SK-N-SH (cell line): ENCODE measurements at regions not wholly inside any gene's neighbourhood (a gene's known extent, or its start where the extent isn't known, plus 50 kb on each side); places are given as distances from the start of the nearest gene placed in this dataset.

Experiments
- CTCF ChIA-PET: fragments of 300-600, 350-600 bp; formaldehyde crosslinking; extraction: SDS; loops from one replicate; lab custom pipeline; 2021; lab: Yijun Ruan, JAX
- POLR2A ChIA-PET: fragments of 350-600 bp; sonication (Branson Sonifier 250); formaldehyde crosslinking; extraction: SDS; loops from one replicate; lab custom pipeline; 2020; ENCODE audit warnings: antibody characterized with exemption, inconsistent platforms; lab: Yijun Ruan, JAX
- DNase-seq: peaks from one replicate; pipeline ENCODE4 v3.0.0; 2012
- H2AFZ ChIP-seq: fragments of 200-600 bp; sonication (generic); 2 replicates; pipeline ENCODE4 v1.8.1; 2016; ENCODE audit warnings: antibody characterized with exemption, mild to moderate bottlenecking, low read depth
- H3F3A ChIP-seq: fragments of 200-600 bp; sonication (generic); replicated peaks from 2 replicates; pipeline ENCODE3; 2016; ENCODE audit warnings: antibody characterized with exemption, mild to moderate bottlenecking; ENCODE audit not compliant: insufficient read depth
- H3K27ac ChIP-seq, 2 experiments: fragments of 200-500 bp in 1 of 2; fragments of 200-600 bp in 1 of 2; sonication (Bioruptor generic) in 1 of 2; sonication (generic), shearing (Covaris generic) in 1 of 2; 2 replicates each; pipeline versions ENCODE4 v1.5.1 to v1.6.1; 2014 to 2016; ENCODE audit warnings: low read depth in 2 of 2, inconsistent platforms in 1 of 2, low read length in 1 of 2, mild to moderate bottlenecking in 1 of 2, mixed read lengths in 1 of 2
- H3K27me3 ChIP-seq: fragments of 200-600 bp; sonication (generic), shearing (Covaris generic); 2 replicates; pipeline ENCODE4 v1.6.1; 2016; ENCODE audit warnings: mixed run types; ENCODE audit not compliant: insufficient read depth
- H3K36me3 ChIP-seq, 2 experiments: fragments of 200-500 bp in 1 of 2; fragments of 200-600 bp in 1 of 2; sonication (Bioruptor generic) in 1 of 2; sonication (generic) in 1 of 2; replicated peaks in 1 of 2; 2 replicates each; pipeline versions ENCODE3 to v1.5.1; 2014 to 2016; ENCODE audit warnings: low read length in 1 of 2, mild to moderate bottlenecking in 1 of 2; ENCODE audit not compliant: insufficient read depth in 2 of 2, control insufficient read depth in 1 of 2
- H3K4me1 ChIP-seq, 2 experiments: fragments of 200-500 bp in 1 of 2; fragments of 200-600 bp in 1 of 2; sonication (Bioruptor generic) in 1 of 2; sonication (generic), shearing (Covaris generic) in 1 of 2; 2 replicates each; pipeline versions ENCODE4 v1.5.1 to v1.6.1; 2014 to 2016; ENCODE audit warnings: low read depth in 1 of 2, low read length in 1 of 2, mixed run types in 1 of 2; ENCODE audit not compliant: insufficient read depth in 2 of 2, control insufficient read depth in 1 of 2
- H3K4me2 ChIP-seq: fragments of 200-600 bp; sonication (generic), shearing (Covaris generic); 2 replicates; pipeline ENCODE4 v1.6.1; 2017; ENCODE audit warnings: mixed run types
- H3K4me3 ChIP-seq, 2 experiments: fragments of 200-500 bp in 1 of 2; fragments of 200-600 bp in 1 of 2; sonication (Bioruptor generic) in 1 of 2; sonication (generic), shearing (Covaris generic) in 1 of 2; 2 replicates each; pipeline versions ENCODE4 v1.5.1 to v1.8.1; 2014 to 2016; ENCODE audit warnings: low read depth in 2 of 2, inconsistent platforms in 1 of 2, low read length in 1 of 2, mild to moderate bottlenecking in 1 of 2, mixed read lengths in 1 of 2, moderate library complexity in 1 of 2
- H3K79me2 ChIP-seq: fragments of 200-600 bp; sonication (generic); 2 replicates; pipeline ENCODE4 v1.8.1; 2017; ENCODE audit warnings: mild to moderate bottlenecking; ENCODE audit not compliant: insufficient read depth
- H3K9ac ChIP-seq: fragments of 200-600 bp; sonication (generic); 2 replicates; pipeline ENCODE4 v1.6.1; 2017; ENCODE audit warnings: mixed run types
- H3K9me2 ChIP-seq: fragments of 200-600 bp; sonication (generic); 2 replicates; pipeline ENCODE4 v1.6.1; 2017; ENCODE audit warnings: mixed run types
- H3K9me3 ChIP-seq: fragments of 200-600 bp; sonication (generic); 2 replicates; pipeline ENCODE4 v1.6.1; 2017; ENCODE audit warnings: mixed run types, mild to moderate bottlenecking, moderate library complexity
- H4K20me1 ChIP-seq: fragments of 200-600 bp; sonication (generic); 2 replicates; pipeline ENCODE4 v1.6.1; 2017; ENCODE audit warnings: mild to moderate bottlenecking, mixed run types; ENCODE audit not compliant: insufficient read depth
- CHD2 ChIP-seq: fragments of 150-350 bp; IDR thresholded peaks from 2 replicates; pipeline ENCODE4 v1.6.1; 2018; ENCODE audit warnings: low read length; ENCODE audit not compliant: partially characterized antibody
- EP300 ChIP-seq, 2 experiments: IDR thresholded peaks; 2 replicates each; pipeline versions ENCODE4 v1.4.0 to v1.6.1; 2012; ENCODE audit warnings: borderline replicate concordance in 1 of 2, low read depth in 1 of 2, low read length in 1 of 2
- EZH2phosphoT487 ChIP-seq: fragments of 200-600 bp; sonication (generic); IDR thresholded peaks from 2 replicates; pipeline ENCODE4 v1.6.1; 2017; ENCODE audit warnings: low read depth, mixed run types, mild to moderate bottlenecking, antibody characterized with exemption, moderate library complexity, borderline replicate concordance
- GABPA ChIP-seq: IDR thresholded peaks from 2 replicates; pipeline ENCODE4 v1.4.0; 2012; ENCODE audit warnings: low read depth, mild to moderate bottlenecking
- MXI1 ChIP-seq: IDR thresholded peaks from 2 replicates; pipeline ENCODE4 v1.6.1; 2012; ENCODE audit warnings: mild to moderate bottlenecking, low read depth, low read length, improper control_type of control experiment
- NFIC ChIP-seq: IDR thresholded peaks from 2 replicates; pipeline ENCODE4 v1.4.0; 2012; ENCODE audit warnings: borderline replicate concordance
- NRF1 ChIP-seq: IDR thresholded peaks from 2 replicates; pipeline ENCODE4 v1.6.1; 2012; ENCODE audit warnings: low read depth, mild to moderate bottlenecking, low read length
- PBX3 ChIP-seq: IDR thresholded peaks from 2 replicates; pipeline ENCODE4; 2012
- RAD21 ChIP-seq: IDR thresholded peaks from 2 replicates; pipeline ENCODE4 v1.6.1; 2012; ENCODE audit warnings: mild to moderate bottlenecking, low read length
- RCOR1 ChIP-seq: fragments of 150-350 bp; IDR thresholded peaks from 2 replicates; pipeline ENCODE4 v1.6.1; 2017; ENCODE audit warnings: antibody characterized with exemption, low read length
- SMC3 ChIP-seq: IDR thresholded peaks from 2 replicates; pipeline ENCODE4 v1.6.1; 2012; ENCODE audit warnings: low read depth, low read length, improper control_type of control experiment
- TAF1 ChIP-seq: IDR thresholded peaks from 2 replicates; pipeline ENCODE4 v1.6.1; 2012; ENCODE audit warnings: low read depth, mild to moderate bottlenecking, low read length, moderate library complexity, borderline replicate concordance
- TEAD4 ChIP-seq: IDR thresholded peaks from 2 replicates; pipeline ENCODE4 v1.4.0; 2012; ENCODE audit warnings: mild to moderate bottlenecking, borderline replicate concordance; ENCODE audit not compliant: insufficient read depth
- USF1 ChIP-seq: IDR thresholded peaks from 2 replicates; pipeline ENCODE4 v1.4.0; 2012; ENCODE audit warnings: low read depth, borderline replicate concordance
- ZBTB33 ChIP-seq: IDR thresholded peaks from 2 replicates; pipeline ENCODE4 v1.4.0; 2012; ENCODE audit warnings: low read depth, borderline replicate concordance
- WGBS: methylation state at CpG from one replicate; pipeline ENCODE4 v1.1.6; 2017; ENCODE audit warnings: low lambda C conversion rate; 5-methylcytosine and 5-hydroxymethylcytosine counted together

- no peak for DNase-seq
- Histone ChIP-seq H3K27me3 (no peaks in the 10 kb centered on the region), H3K4me2 (no peak overlapping the region), H3K9ac (no peak overlapping the region), H4K20me1 (no peaks in the 10 kb centered on the region), H3K4me3 (no peak overlapping the region), H3K4me1 (no peaks in the 10 kb centered on the region; a peak in 1 of 4 replicates), H3F3A (no peaks in the 10 kb centered on the region), H3K27ac (no peak overlapping the region), H3K9me3 (no peaks in the 10 kb centered on the region), H2AFZ (no peak overlapping the region), H3K9me2 (no peaks in the 10 kb centered on the region), H3K36me3 (no peaks in the 10 kb centered on the region), H3K79me2 (no peaks in the 10 kb centered on the region)
- no peak for TF ChIP-seq EZH2phosphoT487
- TF ChIP-seq CHD2, result no peak
- TF ChIP-seq GABPA, result no peak
- TF ChIP-seq TAF1, result no peak
- no peak for TF ChIP-seq USF1
- no peak for TF ChIP-seq ZBTB33
- TF ChIP-seq EP300 (IDR thresholded peaks at IDR 0.05; ENCODE audit: borderline replicate concordance in 1 of 2, low read depth in 1 of 2, low read length in 1 of 2), result no peak
- no peak for TF ChIP-seq SMC3
- no peak for TF ChIP-seq RAD21
- WGBS, result 50% methylated on average over 2 of the region's 2 CpGs
- CTCF ChIA-PET, result no interaction called here
- POLR2A ChIA-PET, result no interaction called here
These were observed 333.0 kb downstream of the CCER1 start for GRCh38 chr12:90621927-90622326.

- TF ChIP-seq TAF1 (no peak), MXI1 (no peak), SMC3 (no peak), NRF1 (no peak), NFIC (no peak), GABPA (no peak), TEAD4 (no peak), RCOR1 (no peak), EP300 (IDR thresholded peaks at IDR 0.05; ENCODE audit: borderline replicate concordance in 1 of 2, low read depth in 1 of 2, low read length in 1 of 2) (no peak), PBX3 (no peak)
- no peaks in the 10 kb centered on the region for H3K36me3 ChIP-seq
- no peaks in the 10 kb centered on the region for H4K20me1 ChIP-seq
- DNase-seq, result no peak
- H3K27me3 ChIP-seq, result no peaks in the 10 kb centered on the region
- no peaks in the 10 kb centered on the region for H3F3A ChIP-seq
- no peak overlapping the region for H3K4me3 ChIP-seq
- H3K9me2 ChIP-seq, result no peaks in the 10 kb centered on the region
- ChIA-PET CTCF (no interaction called here), POLR2A (no interaction called here)
- no peaks in the 10 kb centered on the region for H3K4me1 ChIP-seq
- no peaks in the 10 kb centered on the region for H3K9me3 ChIP-seq
- no peak overlapping the region for H2AFZ ChIP-seq
- H3K27ac ChIP-seq, result no peak overlapping the region
- H3K4me2 ChIP-seq, result no peak overlapping the region
- no peaks in the 10 kb centered on the region for H3K79me2 ChIP-seq
- H3K9ac ChIP-seq, result no peak overlapping the region
- WGBS, result 55% methylated on average over 2 of the region's 2 CpGs
These were observed 335.0 kb downstream of the CCER1 start for GRCh38 chr12:90619943-90620342.
